HG03064 (cell line): ENCODE measurements at regions not wholly inside any gene's neighbourhood (a gene's known extent, or its start where the extent isn't known, plus 50 kb on each side); places are given as distances from the start of the nearest gene placed in this dataset.

Experiments
- ATAC-seq: cut with Tn5 transposase; IDR thresholded peaks from one replicate; pipeline ENCODE4 v1.9.1; 2021; ENCODE audit warnings: low read depth; ENCODE audit not compliant: unreplicated experiment

- no peak for ATAC-seq
Observed at GRCh38 chr6:168983925-168984324, 269.7 kb downstream of the THBS2 start.

GRCh38 chr6:168981187-168981586, 272.5 kb downstream of the THBS2 start:
- ATAC-seq: no peak

GRCh38 chr6:168979254-168979653, 274.4 kb downstream of the THBS2 start:
- no peak for ATAC-seq

GRCh38 chr6:168972128-168972527, 281.5 kb downstream of the THBS2 start:
- ATAC-seq: no peak

GRCh38 chr6:168971549-168971948, 282.1 kb downstream of the THBS2 start:
- no peak for ATAC-seq

- ATAC-seq: no peak
Observed at GRCh38 chr6:168968801-168969200, 284.8 kb downstream of the THBS2 start.

GRCh38 chr6:168968228-168968627, 285.4 kb downstream of the THBS2 start:
- no peak for ATAC-seq

GRCh38 chr6:168967281-168967925, 286.2 kb downstream of the THBS2 start:
- ATAC-seq: no peak

- no peak for ATAC-seq
Observed at GRCh38 chr6:168964138-168964835, 289.4 kb downstream of the THBS2 start.

GRCh38 chr6:168962886-168963285, 290.8 kb downstream of the THBS2 start:
- ATAC-seq: no peak

- ATAC-seq: no peak
Observed at GRCh38 chr6:168961264-168961656, 292.4 kb downstream of the THBS2 start.

- ATAC-seq: no peak
Observed at GRCh38 chr6:168960551-168961263, 292.9 kb downstream of the THBS2 start.

GRCh38 chr6:168959696-168960095, 293.9 kb downstream of the THBS2 start:
- no peak for ATAC-seq

GRCh38 chr6:168956884-168957730, 296.5 kb downstream of the THBS2 start:
- ATAC-seq: no peak

GRCh38 chr6:168956141-168956838, 297.4 kb downstream of the THBS2 start:
- no peak for ATAC-seq

- no peak for ATAC-seq
Observed at GRCh38 chr6:168953461-168953860, 300.2 kb downstream of the THBS2 start.

GRCh38 chr6:168951217-168951616, 302.4 kb downstream of the THBS2 start:
- ATAC-seq: no peak

- ATAC-seq: no peak
Observed at GRCh38 chr6:168950858-168951214, 302.8 kb downstream of the THBS2 start.

GRCh38 chr6:168949981-168950857, 303.4 kb downstream of the THBS2 start:
- ATAC-seq: no peak
